BJ (cell line): ENCODE measurements at regions not wholly inside any gene's neighbourhood (a gene's known extent, or its start where the extent isn't known, plus 50 kb on each side); places are given as distances from the start of the nearest gene placed in this dataset.
A peak's percentile ranks its signal among the peaks of the same experiment; 100 is the strongest.

Experiments
- CTCF ChIA-PET: fragments of 350-600 bp; formaldehyde crosslinking; extraction: SDS; loops from one replicate; lab custom pipeline; 2021; ENCODE audit warnings: antibody characterized with exemption, inconsistent platforms; lab: Yijun Ruan, JAX
- POLR2A ChIA-PET: fragments of 300-600 bp; sonication (Branson Sonifier 250); formaldehyde crosslinking; extraction: SDS; loops from one replicate; lab custom pipeline; 2021; ENCODE audit warnings: antibody characterized with exemption; lab: Charles Lee
- DNase-seq: peaks from one replicate; pipeline ENCODE4 v3.0.0-alpha.2; 2011; ENCODE audit warnings: low read depth
- H3K27me3 ChIP-seq: 2 replicates; pipeline ENCODE4 v1.6.0; 2011; ENCODE audit warnings: low read length; ENCODE audit not compliant: control insufficient read depth, insufficient read depth
- H3K36me3 ChIP-seq: 2 replicates; pipeline ENCODE4 v1.5.1; 2011; ENCODE audit warnings: low read length; ENCODE audit not compliant: control insufficient read depth, insufficient read depth
- H3K4me3 ChIP-seq: 2 replicates; pipeline ENCODE4 v1.5.1; 2011; ENCODE audit warnings: low read depth, mild to moderate bottlenecking, control low read depth, low read length
- TF ChIP-seq, protein P1 (sequence below): IDR thresholded peaks from 2 replicates; pipeline ENCODE4 v1.5.1; 2011; ENCODE audit warnings: low read depth, mild to moderate bottlenecking, control low read depth, inconsistent platforms, low read length, moderate library complexity; ENCODE audit not compliant: insufficient read depth

DNA sequence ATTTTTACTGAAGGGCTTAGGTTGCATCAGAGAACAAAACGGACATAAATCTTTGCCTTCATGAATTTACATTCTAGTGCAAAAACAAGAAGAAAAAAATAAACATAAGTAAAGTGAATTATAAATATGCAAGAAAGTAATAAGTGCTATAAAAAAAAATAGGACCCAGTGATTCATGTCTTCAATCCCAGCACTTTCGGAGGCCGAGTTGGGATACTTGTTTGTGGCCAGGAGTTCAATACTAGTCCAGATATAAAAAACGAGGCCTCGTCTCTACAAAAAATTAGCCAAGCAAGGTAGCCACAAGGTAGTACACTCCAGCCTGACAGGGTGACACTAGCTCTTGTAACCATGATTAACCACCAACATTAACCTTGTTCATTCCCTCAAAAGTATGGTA, 193.5 kb downstream of the SIM1 start:
- Histone ChIP-seq H3K36me3 (no peaks in the 10 kb centered on the region), H3K4me3 (no peak overlapping the region), H3K27me3 (no peaks in the 10 kb centered on the region)
- POLR2A ChIA-PET, result no interaction called here
- no peak for DNase-seq
- TF ChIP-seq, protein P1, sequence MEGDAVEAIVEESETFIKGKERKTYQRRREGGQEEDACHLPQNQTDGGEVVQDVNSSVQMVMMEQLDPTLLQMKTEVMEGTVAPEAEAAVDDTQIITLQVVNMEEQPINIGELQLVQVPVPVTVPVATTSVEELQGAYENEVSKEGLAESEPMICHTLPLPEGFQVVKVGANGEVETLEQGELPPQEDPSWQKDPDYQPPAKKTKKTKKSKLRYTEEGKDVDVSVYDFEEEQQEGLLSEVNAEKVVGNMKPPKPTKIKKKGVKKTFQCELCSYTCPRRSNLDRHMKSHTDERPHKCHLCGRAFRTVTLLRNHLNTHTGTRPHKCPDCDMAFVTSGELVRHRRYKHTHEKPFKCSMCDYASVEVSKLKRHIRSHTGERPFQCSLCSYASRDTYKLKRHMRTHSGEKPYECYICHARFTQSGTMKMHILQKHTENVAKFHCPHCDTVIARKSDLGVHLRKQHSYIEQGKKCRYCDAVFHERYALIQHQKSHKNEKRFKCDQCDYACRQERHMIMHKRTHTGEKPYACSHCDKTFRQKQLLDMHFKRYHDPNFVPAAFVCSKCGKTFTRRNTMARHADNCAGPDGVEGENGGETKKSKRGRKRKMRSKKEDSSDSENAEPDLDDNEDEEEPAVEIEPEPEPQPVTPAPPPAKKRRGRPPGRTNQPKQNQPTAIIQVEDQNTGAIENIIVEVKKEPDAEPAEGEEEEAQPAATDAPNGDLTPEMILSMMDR, result no peak
- CTCF ChIA-PET, result interaction anchor here (1.3 kb wide), 2 partner anchors 10 to 17 kb away, joined by 3 read pairs; no protein-coding TSS in a partner anchor

DNA sequence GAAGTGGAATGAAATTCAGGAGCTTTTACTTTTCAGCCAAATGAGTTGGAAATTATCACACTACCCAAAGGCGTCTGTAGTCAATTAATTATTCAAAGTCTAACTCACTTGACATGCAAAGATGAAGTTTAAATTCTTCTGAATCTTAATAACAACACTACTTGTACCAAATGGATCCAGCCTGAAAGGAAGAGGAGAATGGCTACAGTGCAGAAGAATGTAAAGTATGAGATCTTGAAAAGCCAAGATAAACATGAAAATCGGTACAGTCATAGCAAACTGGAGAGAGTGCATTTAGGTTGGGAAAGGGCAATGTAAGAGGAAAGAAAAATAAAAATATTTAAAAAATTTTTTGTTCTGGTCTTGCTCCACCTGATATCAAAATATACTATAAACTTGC, 195.5 kb downstream of the SIM1 start:
- Histone ChIP-seq H3K27me3 (no peaks in the 10 kb centered on the region), H3K36me3 (no peaks in the 10 kb centered on the region), H3K4me3 (no peak overlapping the region)
- TF ChIP-seq, protein P1, result no peak
- peak; percentile 45 for DNase-seq
- POLR2A ChIA-PET, result no interaction called here
- CTCF ChIA-PET, result no interaction called here

DNA sequence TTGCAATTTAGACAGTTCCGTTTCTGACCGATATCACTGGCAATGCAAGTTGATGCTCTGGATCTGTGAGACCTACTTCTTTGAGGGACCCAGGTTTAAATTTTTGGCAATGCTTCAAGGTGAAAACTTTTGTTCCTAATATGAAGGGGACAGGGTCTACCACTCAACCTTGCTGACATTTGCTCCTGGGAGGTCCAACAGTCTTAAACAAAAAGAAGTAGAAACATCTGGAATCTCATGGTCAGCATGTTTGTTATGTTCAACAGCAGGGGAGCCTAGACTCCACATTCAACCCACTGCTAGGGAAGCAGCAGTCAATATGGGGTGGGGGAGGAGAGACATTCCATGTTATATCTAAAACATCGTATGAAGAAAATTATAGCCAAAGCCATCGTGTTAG, 196.4 kb downstream of the SIM1 start:
- ChIA-PET CTCF (interaction anchor here (1.3 kb wide), 1 partner anchor 92 kb away, joined by 4 read pairs; no protein-coding TSS in a partner anchor), POLR2A (no interaction called here)
- TF ChIP-seq, protein P1, result no peak
- Histone ChIP-seq H3K4me3 (no peak overlapping the region), H3K27me3 (no peaks in the 10 kb centered on the region), H3K36me3 (no peaks in the 10 kb centered on the region)
- DNase-seq, result no peak

GRCh38 chr6:100267721-100268123, 197.0 kb downstream of the SIM1 start:
- ChIA-PET POLR2A (interaction anchor here (0.7 kb wide), 1 partner anchor 65 kb away, joined by 4 read pairs; no protein-coding TSS in a partner anchor), CTCF (interaction anchor here (0.7 to 1.3 kb wide), 4 partner anchors 39 to 192 kb away, joined by 3 to 4 read pairs (median 3); no protein-coding TSS in a partner anchor)
- no peaks in the 10 kb centered on the region for H3K27me3 ChIP-seq
- no peaks in the 10 kb centered on the region for H3K36me3 ChIP-seq
- no peak overlapping the region for H3K4me3 ChIP-seq
- peak; percentile 47 for DNase-seq
- TF ChIP-seq, protein P1, result no peak

GRCh38 chr6:100266494-100267401, 198.0 kb downstream of the SIM1 start:
- Histone ChIP-seq H3K27me3 (no peaks in the 10 kb centered on the region), H3K4me3 (no peak overlapping the region), H3K36me3 (no peaks in the 10 kb centered on the region)
- DNase-seq, result no peak
- TF ChIP-seq, protein P1, result no peak
- ChIA-PET POLR2A (no interaction called here), CTCF (interaction anchor here (0.7 to 1.3 kb wide), 3 partner anchors 15 to 90 kb away, joined by 3 to 4 read pairs (median 4); no protein-coding TSS in a partner anchor)
